ENCODE measurements at regions not wholly inside any gene's neighbourhood (a gene's known extent, or its start where the extent isn't known, plus 50 kb on each side); places are given as distances from the start of the nearest gene placed in this dataset.

- Mint-ChIP-seq H3K36me3 (no peaks in the 10 kb centered on the region), H3K4me3 (no peak overlapping the region), H3K27me3 (peaks cover 7% of the 10 kb centered on the region), H3K4me1 (ENCODE audit: low read depth) (no peaks in the 10 kb centered on the region), H3K9me3 (ENCODE audit: low read depth) (no peaks in the 10 kb centered on the region), H3K27ac (no peak overlapping the region)
These were observed 119.9 kb upstream of the IRX6 start for GRCh38 chr16:55204069-55204468.

GRCh38 chr16:55204923-55205322 lies 119.1 kb upstream of the IRX6 start:
- no peak overlapping the region for H3K27ac Mint-ChIP-seq
- H3K27me3 Mint-ChIP-seq, result peaks cover 7% of the 10 kb centered on the region
- no peaks in the 10 kb centered on the region for H3K4me1 Mint-ChIP-seq (ENCODE audit: low read depth)
- H3K36me3 Mint-ChIP-seq, result no peaks in the 10 kb centered on the region
- H3K4me3 Mint-ChIP-seq, result no peak overlapping the region
- H3K9me3 Mint-ChIP-seq (ENCODE audit: low read depth), result no peaks in the 10 kb centered on the region

DNA sequence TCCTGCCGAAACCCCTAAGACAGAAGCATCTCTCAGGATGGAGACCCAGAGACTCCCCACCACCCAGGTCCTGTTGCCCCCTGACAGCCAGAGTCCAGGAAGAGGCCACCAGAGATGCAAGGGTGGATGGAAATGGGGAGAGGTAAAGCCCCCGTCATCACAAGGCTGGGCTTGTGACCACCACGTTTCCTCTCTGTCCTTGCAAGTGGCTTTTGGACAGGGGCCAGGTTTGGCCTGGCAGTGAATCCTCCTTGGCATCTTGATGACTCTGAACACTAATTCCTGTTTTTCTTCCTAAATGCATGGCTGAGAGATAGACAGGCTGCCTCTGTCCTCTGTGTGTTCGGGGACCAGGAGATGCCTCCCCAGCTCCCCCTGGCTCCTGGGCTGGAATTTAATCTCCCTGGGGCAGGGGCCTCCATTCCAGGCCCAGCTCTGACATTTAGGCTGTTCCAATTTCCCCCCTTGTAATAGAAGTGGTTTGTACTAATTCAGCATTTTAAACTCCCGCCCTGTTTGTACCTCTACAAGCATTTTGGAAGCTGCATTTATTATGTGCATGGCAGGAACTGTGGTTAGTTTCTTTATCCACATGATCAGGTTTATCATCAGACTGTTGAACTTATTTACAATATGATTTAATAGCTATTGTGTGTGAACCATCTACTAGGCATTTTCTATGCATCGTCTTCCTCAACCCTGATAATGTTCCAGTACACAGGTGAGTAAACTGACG lies 116.1 kb upstream of the IRX6 start:
- Mint-ChIP-seq H3K9me3 (ENCODE audit: low read depth) (no peaks in the 10 kb centered on the region), H3K27me3 (no peaks in the 10 kb centered on the region), H3K27ac (no peak overlapping the region), H3K4me3 (no peak overlapping the region), H3K4me1 (ENCODE audit: low read depth) (no peaks in the 10 kb centered on the region), H3K36me3 (no peaks in the 10 kb centered on the region)

DNA sequence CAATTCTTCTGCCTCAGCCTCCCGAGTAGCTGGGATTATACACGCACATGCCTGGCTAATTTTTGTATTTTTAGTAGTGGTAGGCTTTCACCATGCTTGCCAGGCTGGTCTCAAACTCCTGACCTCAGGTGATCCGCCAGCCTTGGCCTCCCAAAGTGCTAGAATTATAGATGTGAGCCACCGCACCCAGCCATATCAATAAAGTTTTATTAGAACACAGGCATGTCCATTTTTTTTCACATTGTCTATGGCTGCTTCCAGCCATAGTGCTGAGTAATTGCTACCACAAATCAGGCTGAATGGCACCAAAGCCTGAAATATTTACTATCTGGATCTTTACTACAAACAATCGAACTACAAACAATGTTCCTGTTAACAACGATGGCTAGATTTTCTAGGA lies 114.4 kb upstream of the IRX6 start:
- H3K4me1 Mint-ChIP-seq (ENCODE audit: low read depth), result no peaks in the 10 kb centered on the region
- H3K36me3 Mint-ChIP-seq, result no peaks in the 10 kb centered on the region
- no peak overlapping the region for H3K27ac Mint-ChIP-seq
- H3K9me3 Mint-ChIP-seq (ENCODE audit: low read depth), result no peaks in the 10 kb centered on the region
- no peak overlapping the region for H3K4me3 Mint-ChIP-seq
- peaks cover 2% of the 10 kb centered on the region for H3K27me3 Mint-ChIP-seq

- peaks cover 2% of the 10 kb centered on the region for H3K27me3 Mint-ChIP-seq
- no peaks in the 10 kb centered on the region for H3K36me3 Mint-ChIP-seq
- no peaks in the 10 kb centered on the region for H3K4me1 Mint-ChIP-seq (ENCODE audit: low read depth)
- no peaks in the 10 kb centered on the region for H3K9me3 Mint-ChIP-seq (ENCODE audit: low read depth)
- H3K27ac Mint-ChIP-seq, result no peak overlapping the region
- H3K4me3 Mint-ChIP-seq, result no peak overlapping the region
These were observed 111.2 kb upstream of the IRX6 start for GRCh38 chr16:55212791-55213190.

GRCh38 chr16:55214412-55214811 lies 109.6 kb upstream of the IRX6 start:
- Mint-ChIP-seq H3K9me3 (ENCODE audit: low read depth) (no peaks in the 10 kb centered on the region), H3K27me3 (peaks cover 2% of the 10 kb centered on the region), H3K4me3 (no peak overlapping the region), H3K36me3 (no peaks in the 10 kb centered on the region), H3K4me1 (ENCODE audit: low read depth) (no peaks in the 10 kb centered on the region), H3K27ac (no peak overlapping the region)

- Mint-ChIP-seq H3K4me1 (ENCODE audit: low read depth) (no peaks in the 10 kb centered on the region), H3K27me3 (peaks cover 2% of the 10 kb centered on the region), H3K9me3 (ENCODE audit: low read depth) (no peaks in the 10 kb centered on the region), H3K4me3 (no peak overlapping the region), H3K27ac (no peak overlapping the region), H3K36me3 (no peaks in the 10 kb centered on the region)
These were observed 109.0 kb upstream of the IRX6 start for GRCh38 chr16:55214974-55215494.

DNA sequence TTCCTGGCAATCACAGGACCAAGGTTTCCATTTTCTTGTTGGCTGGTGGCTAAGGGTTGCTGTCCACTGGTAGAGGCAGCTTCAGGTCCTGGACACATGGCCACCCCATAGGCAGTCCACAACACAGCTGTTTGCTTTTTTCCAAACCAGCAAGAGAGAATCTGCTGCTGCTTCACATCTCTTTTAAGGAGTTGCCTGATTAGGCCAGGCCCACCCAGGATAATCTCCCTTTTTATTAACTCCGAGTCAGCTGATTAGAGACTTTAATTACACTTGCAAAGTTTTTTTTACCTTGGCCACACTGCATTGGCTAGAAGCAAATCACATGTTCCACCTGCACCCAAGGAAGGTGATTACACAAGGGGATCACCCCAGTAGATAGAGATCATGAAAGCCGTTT lies 106.6 kb upstream of the IRX6 start:
- H3K4me1 Mint-ChIP-seq (ENCODE audit: low read depth), result no peaks in the 10 kb centered on the region

DNA sequence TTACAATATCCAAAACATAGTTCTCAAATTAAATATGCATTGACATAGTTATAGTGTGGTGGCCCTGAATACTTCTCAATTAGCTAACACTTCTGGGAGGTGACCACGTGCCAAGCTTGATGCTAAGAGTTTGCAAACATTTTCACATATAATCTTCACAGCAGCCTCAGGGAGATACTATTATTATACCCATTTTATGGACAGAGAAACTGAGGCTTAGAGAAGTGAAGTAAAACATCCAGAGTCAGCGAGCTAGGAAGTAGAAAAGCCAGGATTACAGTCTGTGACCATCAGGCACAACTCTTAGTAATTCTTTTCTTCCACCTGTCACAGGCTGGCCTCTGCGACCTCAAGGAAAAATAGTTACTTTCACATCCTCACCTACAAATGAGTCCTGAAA lies 102.2 kb upstream of the IRX6 start:
- Mint-ChIP-seq H3K4me1 (ENCODE audit: low read depth) (no peaks in the 10 kb centered on the region), H3K36me3 (no peaks in the 10 kb centered on the region), H3K27ac (no peak overlapping the region), H3K27me3 (no peaks in the 10 kb centered on the region), H3K9me3 (ENCODE audit: low read depth) (peaks cover 13% of the 10 kb centered on the region), H3K4me3 (no peak overlapping the region)

More for the DNA sequence above, 106.6 kb upstream of the IRX6 start:
- Mint-ChIP-seq H3K27ac (no peak overlapping the region), H3K27me3 (peaks cover 2% of the 10 kb centered on the region), H3K4me3 (no peak overlapping the region), H3K9me3 (ENCODE audit: low read depth) (no peaks in the 10 kb centered on the region), H3K36me3 (no peaks in the 10 kb centered on the region)

DNA sequence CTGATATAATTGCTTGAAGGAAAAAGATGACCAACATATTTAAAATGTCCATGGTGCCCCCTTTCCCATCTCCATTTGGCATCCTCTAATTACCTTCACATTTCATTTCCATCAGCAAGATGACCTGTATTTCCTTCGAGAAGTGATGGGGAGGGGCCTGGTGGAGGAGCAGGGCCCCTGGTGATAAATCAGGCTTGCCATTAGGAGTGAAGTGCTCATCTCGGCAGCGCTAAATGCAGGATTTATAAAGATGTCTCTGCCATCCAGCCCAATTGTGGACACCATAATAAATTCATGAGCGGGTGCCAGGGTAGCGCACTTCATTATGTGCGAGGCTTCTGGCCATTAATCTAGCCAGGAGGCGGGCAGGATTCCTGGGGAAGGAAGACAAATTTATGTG lies 101.5 kb upstream of the IRX6 start:
- Mint-ChIP-seq H3K4me1 (ENCODE audit: low read depth) (no peaks in the 10 kb centered on the region), H3K27me3 (peaks cover 3% of the 10 kb centered on the region), H3K4me3 (no peak overlapping the region), H3K27ac (no peak overlapping the region), H3K9me3 (ENCODE audit: low read depth) (peaks cover 13% of the 10 kb centered on the region), H3K36me3 (no peaks in the 10 kb centered on the region)

DNA sequence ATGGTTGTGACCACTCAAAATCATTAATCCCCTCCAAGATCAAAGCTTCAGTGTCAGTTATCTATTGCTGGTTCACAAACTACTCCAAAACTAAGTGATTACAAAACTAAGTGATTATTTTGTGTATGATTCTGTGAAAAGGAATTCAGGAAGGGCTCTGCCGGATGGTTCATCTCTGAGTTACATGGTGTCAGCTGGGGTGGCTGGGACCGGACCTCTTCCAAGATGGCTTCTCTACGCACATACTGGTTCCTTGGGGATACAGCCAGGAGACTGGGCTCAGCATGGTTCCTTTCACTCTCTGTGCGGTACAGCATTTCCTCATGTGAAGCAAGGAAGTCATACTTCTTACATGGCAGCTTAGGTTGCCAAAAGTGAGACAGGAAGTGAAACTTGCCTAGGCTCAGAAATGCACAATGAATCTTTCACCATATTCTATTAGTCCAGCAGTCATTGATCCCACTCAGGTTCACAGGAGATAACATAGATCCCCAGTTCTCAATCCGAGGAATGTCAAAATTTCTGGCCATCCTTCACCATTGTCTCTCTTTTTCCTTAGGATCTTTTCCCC lies 97.9 kb upstream of the IRX6 start:
- H3K4me3 Mint-ChIP-seq, result no peak overlapping the region
- peaks cover 4% of the 10 kb centered on the region for H3K27me3 Mint-ChIP-seq

DNA sequence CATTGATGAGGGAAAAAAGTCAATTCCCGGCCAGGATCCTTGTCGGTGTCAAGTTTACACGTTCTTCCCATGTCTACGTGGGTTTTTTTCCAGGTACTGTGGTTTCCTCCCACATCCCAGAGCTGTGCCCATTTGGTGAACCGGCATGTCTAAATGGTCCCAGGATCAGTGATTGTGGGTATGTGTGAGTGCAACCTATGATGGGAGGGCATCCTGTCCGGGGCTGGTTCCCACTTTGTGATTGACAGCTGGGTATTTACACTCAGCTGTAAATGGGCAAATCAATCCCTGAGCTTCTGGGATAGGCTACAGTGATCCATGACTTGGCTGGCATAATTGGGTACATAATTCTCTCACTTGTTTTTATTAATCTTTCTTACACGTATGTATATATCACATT lies 91.2 kb upstream of the IRX6 start:
- no peaks in the 10 kb centered on the region for H3K9me3 Mint-ChIP-seq (ENCODE audit: low read depth)
- H3K4me3 Mint-ChIP-seq, result no peak overlapping the region
- no peak overlapping the region for H3K27ac Mint-ChIP-seq
- H3K4me1 Mint-ChIP-seq (ENCODE audit: low read depth), result no peaks in the 10 kb centered on the region
- no peaks in the 10 kb centered on the region for H3K36me3 Mint-ChIP-seq
- H3K27me3 Mint-ChIP-seq, result peaks cover 6% of the 10 kb centered on the region

More for the DNA sequence above, 97.9 kb upstream of the IRX6 start:
- Mint-ChIP-seq H3K36me3 (no peaks in the 10 kb centered on the region), H3K9me3 (ENCODE audit: low read depth) (peaks cover 13% of the 10 kb centered on the region), H3K4me1 (ENCODE audit: low read depth) (no peaks in the 10 kb centered on the region), H3K27ac (no peak overlapping the region)

DNA sequence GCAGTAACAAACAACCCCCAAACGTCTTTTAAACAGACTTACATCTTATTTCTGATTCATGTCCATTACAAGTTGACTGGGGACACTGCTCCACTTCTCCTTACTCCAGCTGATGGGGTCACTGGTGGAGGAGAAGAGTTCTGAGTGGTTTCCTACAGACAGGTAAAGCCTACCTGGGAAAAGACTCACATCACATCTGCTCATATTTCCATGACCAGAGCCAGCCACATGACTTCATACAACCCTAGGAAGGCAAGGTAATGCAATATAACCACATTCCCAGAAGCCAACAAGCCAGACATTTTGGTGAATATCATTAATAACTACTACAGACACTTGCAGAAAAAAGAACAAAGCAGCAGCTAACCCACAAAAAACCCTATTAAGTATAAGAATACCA lies 90.5 kb upstream of the IRX6 start:
- Mint-ChIP-seq H3K9me3 (ENCODE audit: low read depth) (no peaks in the 10 kb centered on the region), H3K27me3 (peaks cover 6% of the 10 kb centered on the region), H3K36me3 (no peaks in the 10 kb centered on the region), H3K4me1 (ENCODE audit: low read depth) (no peaks in the 10 kb centered on the region), H3K4me3 (no peak overlapping the region), H3K27ac (no peak overlapping the region)

DNA sequence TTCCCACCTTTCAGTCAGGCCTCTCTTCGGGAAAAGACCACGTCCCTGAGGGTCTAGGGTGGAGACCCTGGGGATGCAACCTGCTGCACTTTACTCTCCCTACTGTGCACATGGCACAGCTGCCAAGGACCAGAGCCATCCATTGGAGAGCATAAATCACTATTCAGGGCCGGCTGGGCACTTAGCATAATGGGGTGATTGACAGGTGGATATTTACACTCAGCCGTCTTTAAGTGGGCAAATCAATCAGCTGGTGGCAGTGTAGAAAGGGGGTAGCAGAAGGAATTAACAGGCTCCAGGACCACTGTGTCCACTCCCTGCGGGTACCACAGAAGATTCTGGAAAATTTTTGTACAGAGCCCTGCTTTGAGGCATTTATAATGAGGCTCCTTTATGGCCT lies 87.3 kb upstream of the IRX6 start:
- Mint-ChIP-seq H3K4me1 (ENCODE audit: low read depth) (no peaks in the 10 kb centered on the region), H3K27ac (no peak overlapping the region), H3K36me3 (no peaks in the 10 kb centered on the region), H3K4me3 (no peak overlapping the region), H3K9me3 (ENCODE audit: low read depth) (no peaks in the 10 kb centered on the region), H3K27me3 (peaks cover 9% of the 10 kb centered on the region)

DNA sequence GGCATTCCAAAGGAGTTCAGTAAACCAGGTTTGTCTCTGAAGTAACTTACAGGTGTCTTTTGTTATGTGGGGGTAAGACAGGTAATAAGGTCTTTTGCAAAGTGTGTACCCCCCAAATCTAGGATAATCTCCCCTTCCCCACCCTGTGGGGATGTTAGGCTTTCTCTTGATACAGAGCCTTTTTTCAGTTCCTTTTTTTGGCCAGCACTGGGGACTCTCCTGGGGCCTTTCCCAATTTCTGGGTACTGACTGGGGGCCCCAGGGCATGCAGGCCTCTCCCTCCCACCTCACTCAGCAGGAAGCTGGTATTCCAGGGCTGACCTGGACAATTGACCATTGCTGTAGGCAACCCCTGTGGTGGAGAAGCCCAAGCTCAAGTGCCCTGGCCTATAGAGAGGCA lies 84.3 kb upstream of the IRX6 start:
- Mint-ChIP-seq H3K36me3 (no peaks in the 10 kb centered on the region), H3K27ac (no peak overlapping the region), H3K27me3 (peaks cover 6% of the 10 kb centered on the region), H3K9me3 (ENCODE audit: low read depth) (no peaks in the 10 kb centered on the region), H3K4me3 (no peak overlapping the region), H3K4me1 (ENCODE audit: low read depth) (no peaks in the 10 kb centered on the region)

GRCh38 chr16:55240888-55241287 lies 83.1 kb upstream of the IRX6 start:
- peaks cover 6% of the 10 kb centered on the region for H3K27me3 Mint-ChIP-seq
- no peak overlapping the region for H3K4me3 Mint-ChIP-seq
- no peaks in the 10 kb centered on the region for H3K4me1 Mint-ChIP-seq (ENCODE audit: low read depth)
- H3K9me3 Mint-ChIP-seq (ENCODE audit: low read depth), result no peaks in the 10 kb centered on the region
- no peak overlapping the region for H3K27ac Mint-ChIP-seq
- H3K36me3 Mint-ChIP-seq, result no peaks in the 10 kb centered on the region
